Neural progenitor cell (in vitro differentiated cells): ENCODE measurements at regions not wholly inside any gene's neighbourhood (a gene's known extent, or its start where the extent isn't known, plus 50 kb on each side); places are given as distances from the start of the nearest gene placed in this dataset.

Source experiments
- CTCF ChIP-seq: fragments of 200-600 bp; sonication (generic); IDR thresholded peaks from 2 replicates; pipeline ENCODE4 v1.5.1; 2017; ENCODE audit warnings: antibody characterized with exemption, mild to moderate bottlenecking
- EZH2phosphoT487 ChIP-seq: fragments of 200-600 bp; sonication (generic); IDR thresholded peaks from 2 replicates; pipeline ENCODE4 v1.6.1; 2017; ENCODE audit warnings: antibody characterized with exemption

GRCh38 chr3:102102394-102102793 lies 253.1 kb downstream of the NFKBIZ start:
- no peak for TF ChIP-seq EZH2phosphoT487
- no peak for TF ChIP-seq CTCF
